ENCODE measurements at regions not wholly inside any gene's neighbourhood (a gene's known extent, or its start where the extent isn't known, plus 50 kb on each side); places are given as distances from the start of the nearest gene placed in this dataset.

- TF ChIP-seq ESRRA (CRISPR knock-in tag; IDR thresholded peaks at IDR 0.05; ENCODE audit: borderline replicate concordance), result no peak
- no peak for TF ChIP-seq ZNF138 (CRISPR knock-in tag; conservative IDR thresholded peaks at IDR 0.05)
- TF ChIP-seq TP53 (CRISPR knock-in tag; IDR thresholded peaks at IDR 0.05), result no peak
- no peak for TF ChIP-seq USF2 (CRISPR knock-in tag; IDR thresholded peaks at IDR 0.05)
- TF ChIP-seq MAX (CRISPR knock-in tag; IDR thresholded peaks at IDR 0.05), result no peak
- no peak for TF ChIP-seq NFYB (CRISPR knock-in tag; conservative IDR thresholded peaks at IDR 0.05; ENCODE audit: low read depth)
Observed at GRCh38 chr17:79678736-79679255, 51.9 kb upstream of the ENPP7 start.

All from WTC11 (cell line).